Globus pallidus (tissue), 1 donor: ENCODE measurements at regions not wholly inside any gene's neighbourhood (a gene's known extent, or its start where the extent isn't known, plus 50 kb on each side); places are given as distances from the start of the nearest gene placed in this dataset.
"Not testable (repeated sequence)": the region's sequence is repeated elsewhere in the genome, so short reads cannot be mapped to it uniquely, and the experiment has no call there.

Experiments used
- DNase-seq: peaks from one replicate; pipeline ENCODE4 v3.0.0-alpha.2; 2015; ENCODE audit warnings: low spot score

DNA sequence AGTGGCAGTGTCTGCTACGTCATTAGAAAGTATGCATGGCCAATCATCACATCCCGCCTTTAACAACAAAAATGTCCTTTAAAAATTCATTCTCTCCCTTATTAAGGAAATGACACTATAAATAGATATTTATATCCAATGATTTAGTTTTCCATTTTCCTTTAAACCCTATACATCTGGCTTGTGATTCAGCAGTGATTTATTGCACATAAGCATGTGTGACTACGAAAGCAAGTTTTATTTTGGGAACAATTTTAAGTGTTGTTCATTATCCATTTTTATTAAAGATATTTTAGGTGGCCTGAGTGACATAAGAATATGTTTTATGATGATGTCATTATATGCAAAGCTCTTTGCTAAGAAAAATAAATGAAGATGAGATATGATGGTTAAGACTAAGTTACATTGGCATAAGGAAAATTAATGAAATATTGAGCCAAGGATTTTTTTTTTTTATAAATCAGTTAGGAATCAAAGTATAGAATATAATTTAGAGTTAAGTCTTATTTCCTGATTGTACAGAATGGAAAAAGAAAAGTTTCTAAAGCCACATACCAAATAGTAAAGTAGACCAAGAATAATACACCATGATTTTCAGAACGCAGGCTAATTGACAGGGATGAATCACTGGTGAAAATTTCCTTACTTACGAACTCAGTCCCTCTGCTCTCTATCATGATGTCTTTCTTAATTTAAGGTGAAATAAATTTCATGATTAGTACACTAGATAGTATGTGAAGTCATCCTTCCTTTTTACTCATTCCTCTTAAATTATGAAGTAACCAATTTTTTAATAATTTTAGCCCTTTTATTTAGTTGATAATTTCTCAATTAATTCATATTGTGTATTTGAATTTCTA lies 822.4 kb downstream of the FAT4 start:
- no peak for DNase-seq

DNA sequence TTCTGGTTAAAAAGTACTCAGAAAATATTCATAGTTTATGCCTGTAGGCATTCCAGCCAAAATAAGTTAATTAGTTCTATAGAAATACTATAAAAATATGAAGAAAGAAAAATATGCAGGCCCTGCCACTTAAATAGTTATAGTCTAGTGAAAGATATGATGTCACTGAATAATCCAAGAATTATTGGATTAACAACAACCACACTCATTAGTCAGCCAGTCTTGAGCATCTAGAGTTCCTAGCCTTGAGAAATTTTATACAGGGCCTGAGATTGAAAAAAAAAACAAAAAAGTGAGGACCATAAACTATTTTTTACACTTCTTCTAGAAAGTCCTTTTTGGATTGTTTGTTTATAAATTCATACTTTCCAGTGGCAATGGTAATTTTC lies 823.0 kb downstream of the FAT4 start:
- DNase-seq: no peak

DNA sequence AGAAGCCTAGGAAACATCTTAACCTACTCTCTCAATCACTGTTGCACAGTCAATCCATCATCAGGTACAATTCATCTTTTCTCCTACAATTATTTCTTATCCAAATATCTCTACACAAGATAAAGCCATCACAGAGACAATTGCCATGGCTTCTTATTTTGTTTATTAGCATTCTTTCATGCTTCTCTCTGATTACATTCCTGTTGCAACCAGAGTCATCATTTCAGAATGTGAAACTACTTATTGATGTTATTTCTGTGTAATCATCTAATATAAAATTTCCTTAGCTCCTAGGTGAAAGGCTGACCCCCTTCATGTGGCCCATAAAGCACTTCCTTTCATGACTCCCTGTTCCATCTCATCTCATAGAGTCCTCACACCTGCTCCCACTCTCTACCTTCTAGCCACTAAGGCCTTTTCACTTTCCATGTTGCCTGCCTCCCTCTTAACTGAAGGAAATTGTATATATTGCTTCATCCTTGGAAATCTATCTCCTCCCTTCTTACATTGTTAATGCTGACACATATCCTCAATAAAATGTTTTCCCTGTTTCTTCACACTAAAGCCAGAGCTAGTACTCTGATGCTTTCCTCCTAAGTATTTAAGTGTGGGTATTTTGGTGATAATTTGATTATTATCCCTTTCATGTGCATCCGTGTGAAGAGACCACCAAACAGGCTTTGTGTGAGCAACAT lies 829.9 kb downstream of the FAT4 start:
- DNase-seq: no peak

DNA sequence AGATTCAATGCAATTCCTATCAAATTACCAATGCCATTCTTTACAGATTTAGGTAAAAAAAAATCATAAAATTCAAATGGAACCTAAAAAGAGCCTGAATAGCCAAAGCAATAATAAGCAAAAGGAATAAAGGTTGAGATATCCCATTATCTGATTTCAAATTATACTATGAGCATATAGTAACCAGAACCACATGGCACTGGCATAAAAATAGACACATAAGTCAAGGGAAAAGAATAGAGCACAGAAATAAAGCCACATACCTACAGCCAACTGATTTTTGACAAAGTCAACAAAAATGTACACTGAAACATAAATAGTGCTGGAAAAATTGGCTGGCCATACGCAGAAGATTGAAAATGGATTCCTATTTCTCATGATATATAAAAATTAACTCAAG lies 853.7 kb downstream of the FAT4 start:
- no peak for DNase-seq

DNA sequence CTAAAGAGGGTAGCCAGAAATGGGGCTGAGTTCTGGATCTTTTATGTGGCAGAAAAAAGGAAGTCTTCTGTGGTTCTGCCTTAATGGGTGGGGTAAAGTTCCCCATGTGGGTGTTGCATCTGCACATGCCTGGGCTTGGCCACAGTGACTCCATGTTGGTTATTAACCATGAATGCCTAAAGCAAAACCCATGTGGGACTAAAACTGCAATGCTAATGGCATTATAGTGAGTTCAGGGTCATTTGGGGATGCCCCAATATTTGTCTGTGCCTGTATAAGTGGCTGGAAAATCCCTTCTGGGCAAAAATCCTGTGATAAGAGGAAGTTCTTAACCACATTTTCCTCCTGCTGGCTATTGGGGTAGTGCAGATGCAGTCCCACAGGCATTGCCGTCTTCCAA lies 857.4 kb downstream of the FAT4 start:
- DNase-seq: no peak

DNA sequence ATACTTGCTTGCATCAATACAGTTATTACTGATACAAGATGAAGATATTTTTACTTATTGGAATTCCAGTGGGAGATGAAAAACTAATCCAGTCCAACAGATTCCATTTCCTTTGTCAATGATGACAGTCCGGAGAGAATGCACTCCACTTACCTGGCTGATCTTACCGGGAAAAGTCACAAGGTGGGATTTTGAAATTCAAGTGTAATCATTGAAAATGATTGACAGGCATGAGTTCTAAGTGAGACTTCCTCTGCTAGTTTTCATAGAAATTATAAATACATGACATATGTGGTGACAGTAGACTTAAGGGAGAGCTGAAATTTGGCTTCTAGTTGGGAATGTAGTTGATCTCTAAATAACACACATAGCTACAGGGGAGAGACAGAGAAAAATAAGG lies 859.9 kb downstream of the FAT4 start:
- no peak for DNase-seq

DNA sequence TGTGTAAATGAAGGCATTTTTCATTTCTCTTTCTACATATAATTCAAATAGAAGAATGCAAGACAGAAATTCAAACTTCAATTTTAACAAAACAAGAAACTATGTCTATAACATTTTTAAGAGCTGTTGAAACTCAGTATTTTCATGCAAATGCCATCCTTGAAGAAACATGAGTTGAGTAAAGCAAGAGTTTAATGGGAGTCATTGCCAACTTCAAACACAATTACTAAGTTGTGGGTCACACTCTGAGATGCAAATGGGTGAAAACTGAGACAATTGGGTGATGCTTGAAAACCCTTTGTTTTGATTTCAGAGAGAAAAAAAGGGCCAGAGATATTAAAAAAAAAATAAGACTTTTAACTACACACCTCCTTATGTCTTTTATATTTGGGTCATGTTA lies 865.9 kb downstream of the FAT4 start:
- no peak for DNase-seq

DNA sequence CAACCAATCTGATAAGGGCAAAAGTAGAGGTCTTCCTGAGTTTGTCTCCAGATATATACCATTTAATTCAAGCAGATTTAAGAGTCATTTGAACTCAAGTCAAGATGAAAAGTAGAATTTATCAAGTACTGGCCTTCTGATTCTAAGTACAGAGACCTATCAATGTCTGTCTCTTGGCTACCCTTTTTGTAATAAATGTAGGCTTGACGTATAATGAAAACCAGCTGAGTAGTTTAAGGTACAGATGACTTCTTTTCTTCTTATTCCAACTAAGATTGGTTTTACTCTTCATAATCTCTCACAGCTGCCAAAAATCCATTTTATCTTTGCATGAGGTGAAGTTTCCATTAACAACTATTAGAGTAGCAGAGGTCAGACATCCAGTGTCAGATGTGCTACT lies 867.6 kb downstream of the FAT4 start:
- no peak for DNase-seq

DNA sequence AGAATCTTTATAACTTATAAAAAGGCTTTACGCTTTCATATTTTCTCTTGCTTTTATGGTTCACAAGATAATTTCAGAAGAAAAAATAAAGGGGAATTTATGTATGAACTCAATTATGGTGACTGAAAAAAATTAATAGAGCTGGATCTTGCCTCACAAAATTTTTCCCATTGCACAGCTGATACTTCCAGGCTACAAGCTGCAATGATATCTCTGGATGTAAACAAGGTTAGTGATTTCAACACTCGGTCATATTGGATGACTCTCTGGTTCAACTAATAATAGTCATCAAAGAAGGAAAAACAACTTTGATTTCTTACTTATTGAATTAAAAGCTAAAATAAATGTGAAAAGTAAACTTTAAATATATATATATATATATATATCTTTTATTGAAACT lies 868.0 kb downstream of the FAT4 start:
- no peak for DNase-seq

DNA sequence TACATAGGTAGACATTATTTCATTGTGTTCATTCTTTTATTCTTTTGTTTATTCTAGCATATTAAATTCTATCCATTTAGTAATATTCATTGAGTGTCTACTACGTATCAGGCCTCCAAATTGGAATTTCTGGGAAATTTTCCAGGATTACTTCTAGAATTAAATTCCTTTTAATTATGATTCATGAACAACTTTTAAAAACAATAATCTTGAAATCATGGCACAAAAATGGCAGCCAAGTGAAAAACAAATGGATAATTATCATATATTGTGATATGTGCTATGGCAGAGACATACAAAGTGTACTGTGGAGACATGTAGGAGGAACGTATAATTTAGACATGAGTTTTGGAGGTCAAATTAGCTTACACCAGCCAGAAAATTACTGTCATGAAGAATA lies 868.5 kb downstream of the FAT4 start:
- DNase-seq: no peak

DNA sequence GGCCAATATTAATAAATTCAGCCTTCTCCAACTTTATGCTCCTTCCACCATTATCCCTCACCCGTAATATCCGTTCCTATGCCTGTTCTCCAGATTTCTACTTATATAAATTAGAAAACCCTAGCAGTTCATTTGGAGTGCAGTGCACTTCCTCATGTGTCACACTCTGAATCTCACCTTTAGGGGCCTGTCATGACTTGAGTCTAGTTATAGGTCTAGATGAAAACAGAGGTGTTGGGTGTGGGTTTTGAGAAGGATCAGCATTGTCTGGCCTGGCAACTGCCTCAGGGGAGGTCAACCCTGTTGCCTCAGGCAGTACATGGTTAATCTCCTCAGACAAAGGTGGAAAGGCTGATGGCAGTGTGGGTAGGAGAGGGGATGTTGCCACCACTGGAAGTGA lies 876.8 kb downstream of the FAT4 start:
- DNase-seq: no peak

DNA sequence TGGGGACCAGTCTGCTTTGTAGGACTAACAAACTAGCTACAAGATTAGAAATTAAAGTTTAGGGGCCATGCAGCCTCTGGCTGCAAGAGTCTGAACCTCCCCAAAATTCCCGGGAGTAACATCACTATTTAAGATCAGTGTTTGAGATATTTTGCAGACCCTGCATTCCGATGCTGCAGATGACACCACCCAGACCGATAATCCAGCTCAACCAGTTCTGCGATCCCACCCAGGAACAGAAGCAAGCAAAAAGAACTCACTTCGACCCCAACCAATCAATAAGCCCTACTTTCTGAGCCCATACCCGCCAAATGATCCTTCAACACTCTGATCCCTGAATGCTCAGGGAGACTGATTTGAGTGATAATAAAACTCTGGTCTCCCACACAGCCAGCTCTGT lies 877.8 kb downstream of the FAT4 start:
- DNase-seq: no peak

DNA sequence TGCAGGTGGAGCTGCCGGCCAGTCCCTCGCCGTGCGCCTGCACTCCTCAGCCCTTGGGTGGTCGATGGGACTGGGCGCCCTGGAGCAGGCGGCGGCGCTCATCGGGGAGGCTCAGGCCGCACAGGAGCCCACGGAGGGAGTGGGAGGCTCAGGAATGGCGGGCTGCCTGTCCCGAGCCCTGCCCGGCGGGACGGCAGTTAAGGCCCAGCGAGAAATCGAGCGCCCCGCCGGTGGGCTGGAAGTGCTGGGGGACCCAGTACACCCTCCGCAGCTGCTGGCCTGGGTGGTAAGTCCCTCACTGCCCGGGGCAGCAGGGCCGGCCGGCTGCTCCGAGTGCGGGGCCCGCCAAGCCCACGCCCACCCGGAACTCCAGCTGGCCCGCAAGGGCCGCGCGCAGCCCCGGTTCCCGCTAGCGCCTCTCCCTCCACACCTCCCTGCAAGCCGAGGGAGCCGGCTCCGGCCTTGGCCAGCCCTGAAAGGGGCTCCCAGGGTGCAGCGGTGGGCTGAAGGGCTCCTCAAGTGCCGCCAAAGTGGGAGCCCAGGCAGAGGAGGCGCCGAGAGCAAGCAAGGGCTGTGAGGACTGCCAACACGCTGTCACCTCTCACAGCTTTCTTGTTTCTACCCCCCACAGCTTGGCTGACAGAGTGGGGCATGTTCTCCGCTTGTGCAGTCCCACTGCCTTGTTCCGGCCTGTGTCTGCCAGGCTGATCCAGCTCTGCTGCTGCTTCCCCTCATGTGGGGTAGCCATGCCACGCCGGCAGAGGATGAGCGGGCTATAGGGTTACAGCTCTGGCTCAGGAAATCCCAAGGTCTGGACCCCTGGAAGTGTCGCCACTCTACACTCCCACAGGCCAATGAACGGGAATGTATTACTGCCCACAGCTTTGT lies 886.7 kb downstream of the FAT4 start:
- DNase-seq: not testable (repeated sequence)

DNA sequence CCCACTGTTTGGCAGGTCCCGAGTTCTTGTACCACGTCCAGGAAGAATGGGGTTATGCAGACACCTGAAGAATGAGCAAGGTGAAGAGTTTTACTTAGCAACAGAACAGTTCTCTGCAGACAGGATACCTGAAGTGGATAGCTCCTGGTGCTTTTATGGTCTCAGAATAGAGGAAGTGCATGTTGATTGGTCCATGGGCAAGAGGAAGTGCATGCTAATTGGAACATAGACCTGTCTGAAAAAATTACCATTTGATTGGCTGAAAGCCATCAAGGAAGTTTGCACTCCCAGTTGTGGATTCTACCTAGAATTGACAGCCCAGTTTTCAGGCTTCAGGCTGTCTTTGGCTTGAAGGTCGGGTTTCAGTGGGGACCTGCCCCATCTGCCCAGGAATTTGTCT lies 887.5 kb downstream of the FAT4 start:
- DNase-seq: no peak

DNA sequence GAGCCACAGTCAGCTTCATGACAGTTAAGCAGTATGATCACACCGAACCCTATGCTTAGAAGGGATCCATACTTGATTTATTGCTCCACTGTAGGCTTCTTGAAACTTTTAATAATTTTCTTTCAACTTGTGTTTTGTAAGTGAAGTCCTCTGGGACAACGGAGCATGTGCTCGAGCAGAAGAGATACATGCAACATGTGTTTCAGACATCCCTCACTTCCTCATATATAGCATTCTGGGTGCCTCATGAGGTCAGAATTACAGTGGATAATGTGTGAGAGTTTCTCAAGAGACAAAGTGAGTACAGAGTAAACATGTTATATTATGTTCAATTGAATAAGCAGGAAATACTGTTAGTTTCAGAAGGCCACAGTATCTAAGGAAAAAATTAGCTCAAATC lies 893.2 kb downstream of the FAT4 start:
- DNase-seq: no peak

DNA sequence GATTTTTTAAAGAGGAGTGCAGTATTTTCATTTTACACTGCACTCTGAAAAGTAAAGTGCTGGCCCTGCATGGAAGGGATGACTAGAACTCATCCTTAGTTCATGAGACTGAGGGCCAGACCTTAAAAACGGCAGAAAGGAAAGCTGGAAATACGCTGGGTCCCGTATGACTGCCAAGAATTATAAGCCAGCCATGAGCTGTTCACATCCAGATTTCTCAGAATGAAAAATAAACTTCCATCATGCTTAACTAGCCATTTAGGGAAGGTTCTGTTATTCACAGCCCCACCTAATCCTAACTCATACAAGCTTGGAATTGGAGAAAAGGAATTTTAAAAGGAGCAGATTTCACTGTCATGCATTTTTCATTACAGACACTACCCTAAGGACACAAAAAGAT lies 894.4 kb downstream of the FAT4 start:
- DNase-seq: no peak

DNA sequence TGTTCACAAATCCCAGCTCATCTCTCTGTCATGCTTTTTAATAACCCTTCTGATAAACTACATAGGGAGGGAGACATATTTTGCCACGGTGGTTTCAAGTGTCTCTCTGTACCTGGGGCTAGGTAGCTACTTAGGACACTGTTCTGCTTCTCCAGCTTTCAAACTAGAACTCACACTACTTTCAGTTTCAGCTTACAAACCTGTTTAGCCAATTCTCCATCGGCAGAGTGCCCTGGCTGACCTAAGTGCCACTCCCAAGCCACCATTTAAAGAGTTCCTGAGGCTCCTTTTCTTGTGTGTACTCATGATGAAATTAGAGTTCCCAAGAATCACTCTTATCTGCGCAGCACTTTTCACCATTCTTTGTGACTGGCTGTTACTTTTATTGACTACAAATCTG lies 899.2 kb downstream of the FAT4 start:
- no peak for DNase-seq

DNA sequence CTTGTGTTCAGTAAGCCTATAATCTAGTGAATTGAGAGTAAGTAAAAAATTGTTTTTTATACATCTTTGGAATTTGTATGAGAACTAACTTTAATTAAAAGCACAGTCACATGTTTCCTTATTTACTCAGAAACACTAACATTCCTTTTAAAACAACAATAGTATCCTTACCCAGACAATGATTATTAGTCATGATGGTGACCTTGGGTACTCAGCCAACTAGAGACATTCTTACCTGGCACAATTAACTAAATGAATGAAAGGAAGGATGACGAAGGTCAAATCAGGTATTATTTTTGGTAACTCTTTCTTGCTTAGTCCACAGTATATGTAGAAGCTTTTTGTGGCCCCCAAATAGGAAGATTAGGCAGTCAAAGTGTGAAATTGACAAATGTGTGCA lies 901.0 kb downstream of the FAT4 start:
- no peak for DNase-seq

DNA sequence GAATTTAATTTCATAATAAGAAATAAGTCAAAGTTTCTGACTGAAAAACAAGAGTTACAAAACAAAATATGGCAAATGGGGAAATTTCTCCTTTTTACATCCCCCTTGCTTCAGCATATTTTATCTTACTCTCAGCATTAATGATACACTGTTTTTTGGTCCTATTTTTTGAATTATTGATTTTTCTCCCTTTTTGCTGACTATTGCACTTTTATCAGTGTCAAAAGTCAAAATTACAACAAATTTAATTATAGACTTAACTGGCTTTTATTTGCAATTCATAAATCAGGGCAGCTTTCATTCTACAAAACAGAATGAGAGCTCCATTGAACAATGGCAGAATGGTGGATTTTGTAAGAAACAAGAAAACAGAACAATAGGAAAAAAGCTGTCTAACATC lies 901.9 kb downstream of the FAT4 start:
- DNase-seq: no peak

DNA sequence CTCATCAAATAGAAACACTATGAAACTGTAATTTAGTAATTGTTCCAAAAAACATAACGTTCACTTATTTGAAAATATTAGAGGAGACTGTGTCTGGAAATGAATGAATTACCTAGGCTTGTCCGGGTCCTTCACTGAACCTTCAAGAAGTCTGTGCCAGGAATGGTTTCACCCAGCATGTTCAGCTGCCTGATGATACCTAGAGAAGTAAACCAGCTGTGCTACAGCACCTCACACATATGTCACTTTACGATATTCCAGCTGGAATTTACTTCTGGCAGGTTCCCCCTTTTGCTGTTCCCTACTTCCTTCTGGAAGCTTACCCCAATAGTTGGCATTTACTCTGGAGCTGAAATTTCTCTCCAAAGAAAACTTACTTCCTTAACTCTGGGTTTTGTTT lies 906.5 kb downstream of the FAT4 start:
- no peak for DNase-seq

DNA sequence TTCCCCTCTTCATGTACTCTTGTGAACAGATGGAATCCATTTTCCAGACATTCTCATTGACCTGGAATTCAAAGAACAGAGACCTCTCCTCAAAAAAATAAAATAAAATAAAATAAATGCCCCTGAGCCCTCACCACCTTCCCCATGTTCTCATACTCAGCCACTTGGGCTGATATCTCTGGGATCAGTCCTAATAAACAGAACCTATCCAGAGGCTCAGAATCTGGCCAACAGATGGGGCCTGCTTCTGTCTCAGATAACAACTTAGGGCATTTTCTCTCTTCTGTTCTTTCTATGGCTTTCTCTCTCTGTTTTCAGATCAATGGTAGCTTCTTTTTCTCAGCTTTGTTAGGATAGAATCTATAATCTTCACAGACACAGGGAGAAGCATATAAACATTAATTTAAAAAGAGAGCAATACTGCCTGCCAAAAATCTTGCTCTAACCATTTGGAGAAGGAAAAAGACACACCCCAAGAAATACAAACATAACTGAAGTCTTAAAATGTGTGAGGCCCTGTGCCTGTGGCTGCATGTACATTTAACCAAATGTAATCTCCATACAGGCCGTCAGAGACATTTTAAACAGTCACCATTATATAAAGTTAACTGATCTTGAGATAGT lies 907.1 kb downstream of the FAT4 start:
- DNase-seq: no peak

DNA sequence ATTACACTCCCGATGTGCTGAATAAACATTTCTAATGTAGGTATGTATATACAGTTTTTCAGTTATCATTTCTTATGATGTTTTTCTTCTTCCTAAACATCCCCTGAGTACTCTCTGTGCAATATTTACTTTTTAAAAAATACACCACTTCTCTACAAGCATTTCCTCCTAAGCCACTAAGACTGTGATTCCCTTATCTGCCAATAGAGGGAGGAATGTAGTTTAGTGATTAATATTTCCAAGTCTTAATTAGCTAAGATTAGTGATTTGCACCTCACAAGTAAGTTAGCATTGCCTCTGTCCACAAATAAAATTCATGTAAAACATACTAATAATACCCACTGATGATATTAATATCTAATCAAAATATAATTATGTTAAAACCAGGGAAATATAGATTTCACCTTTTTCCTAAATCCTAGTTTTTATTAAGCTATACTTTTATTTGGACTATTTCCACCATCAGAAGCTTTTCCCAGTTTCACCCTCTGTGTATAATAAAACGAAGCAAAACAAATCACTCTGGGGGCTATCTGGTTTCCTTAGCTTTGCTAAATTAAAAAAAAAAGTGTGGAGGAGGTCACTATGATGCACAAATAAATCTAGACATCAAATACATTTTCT lies 909.1 kb downstream of the FAT4 start:
- DNase-seq: peak; percentile 15
